SU-DHL-6 (cell line): ENCODE measurements at regions not wholly inside any gene's neighbourhood (a gene's known extent, or its start where the extent isn't known, plus 50 kb on each side); places are given as distances from the start of the nearest gene placed in this dataset.

ENCODE experiments used
- EZH2phosphoT487 ChIP-seq: fragments of 200-600 bp; sonication (generic), shearing (Covaris generic); conservative IDR thresholded peaks from 2 replicates; pipeline ENCODE4 v1.6.1; 2018; ENCODE audit warnings: mild to moderate bottlenecking, antibody characterized with exemption, low read length, moderate library complexity, mixed read lengths
- TF ChIP-seq, protein P1 (sequence below): fragments of 200-600 bp; sonication (generic); IDR thresholded peaks from one replicate; pipeline ENCODE4 v1.5.1; 2017; ENCODE audit warnings: antibody characterized with exemption, mild to moderate bottlenecking, low read length, moderate library complexity; ENCODE audit not compliant: insufficient read depth, poor library complexity, severe bottlenecking

DNA sequence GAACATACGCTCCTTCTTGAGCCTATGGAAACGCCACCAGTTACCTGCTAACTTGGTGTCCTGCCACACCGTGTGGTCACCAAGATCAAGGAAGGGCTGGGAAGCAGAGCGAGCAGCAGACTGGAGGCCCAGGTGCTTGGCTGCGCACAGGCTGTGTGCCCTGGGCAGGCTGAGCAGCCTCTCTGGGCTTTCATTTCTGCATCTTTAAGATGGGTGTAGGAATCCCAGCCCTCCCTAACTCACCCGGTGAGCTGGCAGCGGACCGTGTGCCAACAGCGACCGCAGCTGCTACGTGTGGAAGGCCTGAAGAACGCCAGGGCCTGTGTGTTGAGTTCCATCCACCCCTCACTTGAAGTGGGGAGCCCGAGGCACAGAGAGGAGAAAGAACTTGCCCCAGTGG lies 80.0 kb downstream of the IRF8 start:
- TF ChIP-seq, protein P1, sequence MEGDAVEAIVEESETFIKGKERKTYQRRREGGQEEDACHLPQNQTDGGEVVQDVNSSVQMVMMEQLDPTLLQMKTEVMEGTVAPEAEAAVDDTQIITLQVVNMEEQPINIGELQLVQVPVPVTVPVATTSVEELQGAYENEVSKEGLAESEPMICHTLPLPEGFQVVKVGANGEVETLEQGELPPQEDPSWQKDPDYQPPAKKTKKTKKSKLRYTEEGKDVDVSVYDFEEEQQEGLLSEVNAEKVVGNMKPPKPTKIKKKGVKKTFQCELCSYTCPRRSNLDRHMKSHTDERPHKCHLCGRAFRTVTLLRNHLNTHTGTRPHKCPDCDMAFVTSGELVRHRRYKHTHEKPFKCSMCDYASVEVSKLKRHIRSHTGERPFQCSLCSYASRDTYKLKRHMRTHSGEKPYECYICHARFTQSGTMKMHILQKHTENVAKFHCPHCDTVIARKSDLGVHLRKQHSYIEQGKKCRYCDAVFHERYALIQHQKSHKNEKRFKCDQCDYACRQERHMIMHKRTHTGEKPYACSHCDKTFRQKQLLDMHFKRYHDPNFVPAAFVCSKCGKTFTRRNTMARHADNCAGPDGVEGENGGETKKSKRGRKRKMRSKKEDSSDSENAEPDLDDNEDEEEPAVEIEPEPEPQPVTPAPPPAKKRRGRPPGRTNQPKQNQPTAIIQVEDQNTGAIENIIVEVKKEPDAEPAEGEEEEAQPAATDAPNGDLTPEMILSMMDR = no peak
- TF ChIP-seq EZH2phosphoT487 = no peak
